ENCODE measurements at regions not wholly inside any gene's neighbourhood (a gene's known extent, or its start where the extent isn't known, plus 50 kb on each side); places are given as distances from the start of the nearest gene placed in this dataset.

- TF ChIP-seq TAF1 (conservative IDR thresholded peaks at IDR 0.05) (no peak), HNF4G (IDR thresholded peaks at IDR 0.05) (no peak)
Observed at GRCh38 chr3:16673530-16673929, 68.3 kb upstream of the DAZL start (continued).

GRCh38 chr3:16675805-16676204 is 70.6 kb upstream of the DAZL start:
- no peaks in the 10 kb centered on the region for H3K9me3 ChIP-seq (ENCODE audit: control insufficient read depth in 4 of 4, low read length in 3 of 4)
- H3K27ac ChIP-seq (ENCODE audit: low read depth in 1 of 2, low read length in 2 of 2): no peak overlapping the region
- H3K4me3 ChIP-seq (ENCODE audit: low read depth in 1 of 3, low read length in 3 of 3): no peak overlapping the region
- H3K4me1 ChIP-seq (ENCODE audit: control insufficient read depth in 4 of 4, insufficient read depth in 4 of 4, low read length in 3 of 4): no peaks in the 10 kb centered on the region
- no peaks in the 10 kb centered on the region for H3K36me3 ChIP-seq (ENCODE audit: control insufficient read depth in 4 of 4, insufficient read depth in 3 of 4, low read depth in 1 of 4, low read length in 3 of 4)
- no peak for DNase-seq (ENCODE audit: low spot score)
- TF ChIP-seq YY1 (IDR thresholded peaks at IDR 0.05) (no peak), REST (IDR thresholded peaks at IDR 0.05) (no peak), GABPA (IDR thresholded peaks at IDR 0.05 in 1 of 2, conservative IDR thresholded peaks at IDR 0.05 in 1 of 2) (no peak), MAX (IDR thresholded peaks at IDR 0.05) (no peak), RXRA (IDR thresholded peaks at IDR 0.05) (no peak), FOXA2 (IDR thresholded peaks at IDR 0.05) (no peak), HNF4G (IDR thresholded peaks at IDR 0.05) (no peak), NR2F2 (IDR thresholded peaks at IDR 0.05) (no peak), JUND (IDR thresholded peaks at IDR 0.05) (no peak), EGR1 (IDR thresholded peaks at IDR 0.05; ENCODE audit: low read depth in 2 of 2) (no peak), CTCF (IDR thresholded peaks at IDR 0.05; ENCODE audit: low read depth, low read length, missing input control) (no peak), ATF3 (IDR thresholded peaks at IDR 0.05) (no peak), FOXA1 (IDR thresholded peaks at IDR 0.05) (no peak)
- H3K27me3 ChIP-seq (ENCODE audit: control insufficient read depth in 4 of 4, insufficient read depth in 4 of 4, low read length in 3 of 4): no peaks in the 10 kb centered on the region
- no peak overlapping the region for H3K9ac ChIP-seq (ENCODE audit: low read depth in 1 of 2, low read length in 2 of 2)

- no peaks in the 10 kb centered on the region for H3K27me3 ChIP-seq (ENCODE audit: control insufficient read depth in 4 of 4, insufficient read depth in 4 of 4, low read length in 3 of 4)
- H3K4me3 ChIP-seq (ENCODE audit: low read depth in 1 of 3, low read length in 3 of 3): no peak overlapping the region
- H3K36me3 ChIP-seq (ENCODE audit: control insufficient read depth in 4 of 4, insufficient read depth in 3 of 4, low read depth in 1 of 4, low read length in 3 of 4): no peaks in the 10 kb centered on the region
- no peaks in the 10 kb centered on the region for H3K9me3 ChIP-seq (ENCODE audit: control insufficient read depth in 4 of 4, low read length in 3 of 4)
- no peak for DNase-seq (ENCODE audit: low spot score)
- no peak overlapping the region for H3K27ac ChIP-seq (ENCODE audit: low read depth in 1 of 2, low read length in 2 of 2)
- H3K4me1 ChIP-seq (ENCODE audit: control insufficient read depth in 4 of 4, insufficient read depth in 4 of 4, low read length in 3 of 4): no peaks in the 10 kb centered on the region
- TF ChIP-seq GABPA (IDR thresholded peaks at IDR 0.05 in 1 of 2, conservative IDR thresholded peaks at IDR 0.05 in 1 of 2): no peak
- TF ChIP-seq FOXA1 (IDR thresholded peaks at IDR 0.05): no peak
- TF ChIP-seq YY1 (IDR thresholded peaks at IDR 0.05): no peak
- TF ChIP-seq ZBTB33 (IDR thresholded peaks at IDR 0.05): no peak
- TF ChIP-seq SP1 (IDR thresholded peaks at IDR 0.05): no peak
- no peak for TF ChIP-seq MAX (IDR thresholded peaks at IDR 0.05)
- no peak for TF ChIP-seq NR2F2 (IDR thresholded peaks at IDR 0.05)
- no peak for TF ChIP-seq RXRA (IDR thresholded peaks at IDR 0.05)
- TF ChIP-seq CTCF (IDR thresholded peaks at IDR 0.05; ENCODE audit: low read depth, low read length, missing input control): no peak
- TF ChIP-seq TAF1 (conservative IDR thresholded peaks at IDR 0.05): no peak
- TF ChIP-seq JUND (IDR thresholded peaks at IDR 0.05): no peak
- no peak for TF ChIP-seq ATF3 (IDR thresholded peaks at IDR 0.05)
- no peak for TF ChIP-seq FOXA2 (IDR thresholded peaks at IDR 0.05)
- WGBS: 81% methylated on average over 3 of the region's 3 CpGs
- H3K9ac ChIP-seq (ENCODE audit: low read depth in 1 of 2, low read length in 2 of 2): no peak overlapping the region
Observed at GRCh38 chr3:16686679-16687078, 81.5 kb upstream of the DAZL start.

Data from liver (tissue), 8 donors.